HG03095 (cell line): ENCODE measurements at regions not wholly inside any gene's neighbourhood (a gene's known extent, or its start where the extent isn't known, plus 50 kb on each side); places are given as distances from the start of the nearest gene placed in this dataset.

Source experiments
- ATAC-seq: cut with Tn5 transposase; IDR thresholded peaks from one replicate; pipeline ENCODE4 v1.9.1; 2021; ENCODE audit warnings: moderate library complexity; ENCODE audit not compliant: unreplicated experiment

DNA sequence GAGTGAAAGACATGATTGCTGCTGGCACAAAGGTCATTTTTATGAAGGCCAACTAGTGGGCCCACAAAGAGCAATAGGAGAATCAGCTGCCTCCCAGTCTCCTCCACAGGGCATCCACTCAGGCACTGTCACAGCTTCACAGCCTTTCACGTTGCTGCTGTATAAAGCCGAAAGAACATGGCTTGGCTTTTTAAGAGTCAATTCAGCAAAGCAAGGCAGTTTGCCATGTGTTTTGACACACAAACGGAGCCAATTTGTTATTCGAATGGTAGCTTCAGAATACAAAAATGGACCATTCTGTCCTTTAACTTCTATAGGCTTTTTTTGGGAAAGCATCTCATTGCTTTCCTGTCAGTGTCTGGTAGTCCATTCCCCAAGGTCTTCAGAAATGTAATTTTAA is 283.4 kb upstream of the PARD3B start:
- ATAC-seq: no peak

DNA sequence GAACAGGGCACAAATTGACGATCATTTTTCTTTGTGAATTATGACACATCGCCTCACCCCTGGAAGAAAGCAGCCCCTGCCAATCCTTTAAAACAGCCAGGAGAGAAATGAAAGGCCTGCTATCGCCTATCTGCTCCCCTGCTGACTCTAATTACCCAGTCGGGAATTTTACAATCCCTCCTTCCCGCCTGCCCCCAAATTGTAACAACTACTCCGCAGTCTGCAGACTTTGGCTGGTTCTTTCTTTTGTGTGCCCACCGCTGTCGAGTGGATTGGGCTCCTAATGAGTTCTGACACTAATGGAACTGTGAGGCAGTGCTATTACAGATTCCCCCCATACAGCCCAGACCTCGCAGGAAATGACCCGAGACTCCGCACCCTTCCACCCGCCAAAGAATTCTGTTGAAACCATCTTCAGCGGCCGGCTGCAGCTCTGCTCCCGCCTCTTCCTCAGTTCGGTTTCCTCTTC is 281.2 kb upstream of the PARD3B start:
- no peak for ATAC-seq

DNA sequence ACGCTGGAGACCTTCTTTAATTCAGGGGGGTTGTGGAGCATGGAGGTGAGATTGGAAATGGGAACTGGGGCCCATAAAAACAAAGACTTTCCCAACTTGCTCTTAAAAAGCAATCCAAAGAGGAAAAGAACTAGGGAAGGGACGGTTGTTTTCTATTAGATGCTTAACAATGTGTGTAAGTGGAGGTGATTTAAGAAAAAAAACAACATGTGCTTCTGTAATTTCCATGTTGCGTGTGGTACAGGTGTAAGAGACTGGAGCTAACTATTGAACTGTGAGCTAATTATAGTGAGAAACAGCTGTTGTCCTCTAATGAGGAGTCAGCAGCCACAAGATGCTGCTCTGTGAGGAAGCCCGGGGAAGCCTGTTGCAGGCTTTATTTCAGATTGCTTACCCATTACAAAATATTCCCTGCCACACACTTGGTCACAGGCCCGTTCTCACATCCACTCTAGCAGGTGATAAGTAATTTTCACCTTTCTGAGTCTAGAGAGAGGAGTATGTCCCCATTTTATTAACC is 280.6 kb upstream of the PARD3B start:
- ATAC-seq: no peak

DNA sequence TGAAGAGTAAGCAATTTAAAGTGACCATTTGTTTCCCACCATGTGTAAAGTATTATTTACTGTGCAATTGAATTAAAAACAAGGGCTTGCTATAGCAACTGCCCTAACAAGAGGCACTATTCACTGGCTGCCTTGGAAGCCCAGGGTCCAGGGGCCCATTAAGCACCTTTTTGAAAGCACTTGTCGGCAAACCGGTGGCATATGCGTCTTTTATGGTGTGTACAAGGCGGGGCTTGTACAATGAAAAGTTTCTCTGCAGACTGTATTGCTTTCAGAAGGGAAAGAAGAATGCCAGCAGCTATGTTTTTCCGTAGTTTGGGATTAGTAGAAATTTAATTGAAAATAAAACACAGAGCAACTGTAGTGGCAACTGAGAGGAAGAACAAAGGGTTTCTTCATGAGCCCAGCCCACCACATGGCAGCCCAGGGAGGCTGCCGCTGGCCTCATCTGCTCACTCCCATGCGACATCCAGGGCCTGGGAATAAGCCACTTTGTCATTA is 279.5 kb upstream of the PARD3B start:
- no peak for ATAC-seq

DNA sequence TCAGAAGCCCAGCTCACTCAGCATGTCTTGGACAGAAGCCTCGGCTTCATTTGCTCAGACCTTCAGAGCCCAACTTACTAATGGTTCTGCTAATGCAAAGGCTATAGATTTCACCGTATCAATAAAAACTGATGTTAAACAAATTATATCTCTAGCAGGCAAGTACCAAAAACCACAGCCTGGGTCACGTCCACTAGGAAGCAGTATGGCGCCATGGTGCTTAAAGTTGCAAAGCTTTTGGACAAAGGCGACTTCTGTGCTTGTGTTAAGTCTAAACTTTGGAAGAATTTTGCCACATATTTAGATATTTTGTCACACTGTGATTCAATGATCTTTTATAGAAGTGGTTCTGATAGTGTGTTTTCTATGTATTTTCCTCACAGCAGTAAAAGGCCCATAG is 276.8 kb upstream of the PARD3B start:
- no peak for ATAC-seq

DNA sequence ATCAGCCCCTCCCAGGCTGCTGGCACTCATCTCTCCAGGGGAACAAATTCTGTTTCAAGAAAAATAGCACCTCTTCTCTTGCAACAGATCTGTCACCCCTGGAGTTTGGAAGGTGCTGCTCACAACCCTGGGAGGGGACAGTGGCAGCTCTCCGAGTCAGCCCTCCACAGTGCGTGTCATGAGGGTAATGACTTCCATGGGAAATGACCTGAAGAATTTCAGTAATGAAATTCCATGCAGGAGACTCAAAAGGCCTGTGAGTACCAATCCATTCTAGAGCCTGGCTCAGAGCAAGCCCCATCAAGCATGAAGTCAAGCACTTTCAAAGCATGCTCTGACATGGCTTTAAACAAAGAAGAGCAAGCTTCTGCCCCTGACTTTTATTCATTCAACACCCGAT is 276.3 kb upstream of the PARD3B start:
- no peak for ATAC-seq

DNA sequence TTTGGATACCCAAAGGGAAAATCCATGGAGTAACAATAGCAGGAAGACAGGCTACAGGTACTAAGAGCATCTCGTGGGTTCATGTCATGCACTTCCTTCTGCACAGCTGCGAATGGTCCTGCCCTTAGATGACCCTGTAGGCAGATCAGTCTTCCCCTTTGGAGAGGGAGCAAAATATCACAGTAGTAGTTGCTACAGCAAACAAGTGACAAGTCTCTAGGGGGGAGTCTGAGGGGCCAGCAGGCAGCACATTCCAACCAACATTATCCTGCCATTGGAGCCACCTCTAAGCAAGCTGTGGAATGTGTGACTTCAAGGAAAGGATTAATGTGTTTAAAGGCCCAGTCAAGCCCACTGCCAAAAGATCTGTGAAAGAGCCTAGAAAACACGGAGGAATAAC is 273.2 kb upstream of the PARD3B start:
- no peak for ATAC-seq

DNA sequence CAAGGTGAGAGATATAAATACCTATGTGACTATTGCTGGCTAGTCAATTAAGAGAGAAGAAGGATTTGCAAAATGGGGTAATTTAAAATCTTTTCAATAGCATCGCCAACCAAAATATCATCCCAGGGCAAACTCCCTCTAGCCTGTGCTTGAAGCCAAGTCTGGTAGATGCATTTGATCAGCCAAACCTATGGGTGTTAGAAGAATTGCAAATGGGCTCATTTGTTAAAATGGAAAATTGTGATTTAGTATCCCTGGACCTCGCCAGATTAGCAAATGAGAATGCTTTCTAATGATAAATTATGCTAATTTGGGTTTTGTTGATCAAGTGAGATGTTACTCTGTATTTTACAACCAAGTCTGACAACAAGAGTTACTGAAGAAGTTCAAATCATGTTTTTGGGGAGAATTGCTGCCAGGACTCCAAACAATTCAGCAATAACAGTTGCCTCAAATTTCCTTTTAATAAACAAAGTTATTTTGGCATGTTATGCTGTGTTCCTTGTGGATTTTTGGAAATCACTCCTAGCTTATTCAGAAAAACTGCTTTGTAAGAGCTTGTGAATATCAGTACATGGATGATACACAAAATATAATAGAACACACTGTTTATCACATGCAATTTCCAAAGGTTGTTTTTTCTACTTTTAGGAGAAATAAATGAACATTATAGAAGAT is 272.5 kb upstream of the PARD3B start:
- no peak for ATAC-seq

DNA sequence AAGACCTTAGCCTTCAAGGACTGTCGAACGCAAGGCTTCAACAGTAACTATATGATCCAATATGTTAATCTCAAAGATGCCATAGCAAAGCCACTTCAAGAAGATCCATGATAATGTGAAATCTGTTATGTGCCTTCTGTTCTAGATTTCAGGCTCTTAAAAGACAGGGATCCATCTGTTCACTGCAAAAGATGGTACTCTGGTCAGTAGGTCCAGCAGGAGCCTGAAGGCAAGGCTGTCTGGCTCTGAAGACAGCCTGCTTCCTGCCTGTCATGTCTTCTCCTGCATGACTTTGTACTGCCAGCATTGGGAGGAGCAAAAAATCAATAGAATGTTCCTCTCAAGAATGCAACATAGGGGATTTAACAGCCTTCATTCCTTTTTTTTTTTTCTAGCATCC is 270.8 kb upstream of the PARD3B start:
- ATAC-seq: no peak

DNA sequence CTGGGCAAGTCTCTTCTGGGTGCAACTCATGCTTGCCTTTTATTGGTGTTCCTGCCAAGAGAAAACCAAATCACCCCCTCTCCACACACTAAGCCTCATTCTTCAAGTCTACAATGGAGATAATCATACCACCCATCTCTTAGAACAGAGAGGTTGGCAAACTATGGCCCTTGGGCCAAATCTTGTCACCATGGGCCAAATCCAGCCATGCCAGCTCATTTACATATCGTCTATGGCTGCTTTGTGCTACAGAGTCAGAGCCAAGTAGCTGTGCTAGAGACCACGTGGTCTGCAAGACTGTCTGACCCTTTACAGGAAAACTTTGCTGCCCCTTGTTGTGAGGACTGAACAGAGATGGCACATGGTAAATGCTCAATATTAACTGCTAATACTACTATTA is 270.3 kb upstream of the PARD3B start:
- ATAC-seq: no peak

DNA sequence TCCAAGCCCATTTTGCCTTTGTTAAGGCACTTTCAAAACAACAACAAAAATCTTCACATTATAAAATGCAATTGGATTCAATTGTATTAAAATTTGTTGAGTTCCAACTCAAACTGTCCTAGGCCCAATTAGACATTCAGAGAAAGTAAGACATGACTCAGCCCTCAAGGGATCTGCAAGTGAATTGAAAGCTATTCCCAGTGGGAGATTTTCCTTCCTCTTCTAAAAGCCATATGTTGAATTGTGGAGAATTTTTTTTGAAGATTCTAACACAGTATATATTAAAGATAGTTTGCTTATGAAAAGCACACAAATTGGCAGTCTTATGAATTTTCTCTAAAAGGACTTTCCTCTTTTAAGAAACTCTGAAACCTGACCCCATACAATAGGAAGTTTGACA is 268.0 kb upstream of the PARD3B start:
- ATAC-seq: no peak

DNA sequence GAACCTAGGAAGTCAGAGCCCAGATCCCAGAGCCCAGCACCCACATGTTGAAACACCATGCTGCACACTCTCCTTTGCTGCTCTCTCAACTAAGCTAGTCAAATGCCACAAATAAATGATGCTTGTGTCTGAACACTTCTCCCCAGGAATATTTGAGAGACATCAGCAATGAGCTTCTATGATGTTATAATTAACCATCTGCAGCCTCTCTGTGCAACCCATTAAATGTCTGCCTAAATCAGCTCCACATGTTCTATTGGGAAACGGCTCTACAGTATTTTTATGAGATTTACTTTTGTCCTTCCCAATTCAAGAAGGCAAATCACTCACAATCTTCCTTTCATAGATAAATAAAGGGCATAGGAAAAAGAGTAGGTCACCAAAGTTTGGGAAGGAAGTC is 266.8 kb upstream of the PARD3B start:
- ATAC-seq: no peak

DNA sequence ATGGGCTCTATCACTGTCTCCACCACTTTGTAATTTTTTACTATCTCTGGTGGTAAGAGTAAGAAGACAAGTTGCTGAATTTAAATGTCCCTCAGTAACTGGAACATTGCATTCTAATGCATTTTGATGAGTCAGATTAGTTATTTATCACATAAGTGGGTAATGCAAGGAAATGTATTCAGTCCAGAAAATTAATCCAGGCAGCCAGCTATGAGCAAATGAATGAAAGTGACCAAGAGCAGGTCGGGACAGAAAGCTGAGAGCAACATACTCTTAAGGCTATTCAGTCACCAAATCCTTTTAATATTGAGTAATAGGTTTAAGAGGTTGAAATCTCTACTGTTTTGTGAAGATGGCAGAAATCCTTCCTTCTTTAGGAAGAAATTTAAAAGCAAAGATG is 265.5 kb upstream of the PARD3B start:
- ATAC-seq: no peak

DNA sequence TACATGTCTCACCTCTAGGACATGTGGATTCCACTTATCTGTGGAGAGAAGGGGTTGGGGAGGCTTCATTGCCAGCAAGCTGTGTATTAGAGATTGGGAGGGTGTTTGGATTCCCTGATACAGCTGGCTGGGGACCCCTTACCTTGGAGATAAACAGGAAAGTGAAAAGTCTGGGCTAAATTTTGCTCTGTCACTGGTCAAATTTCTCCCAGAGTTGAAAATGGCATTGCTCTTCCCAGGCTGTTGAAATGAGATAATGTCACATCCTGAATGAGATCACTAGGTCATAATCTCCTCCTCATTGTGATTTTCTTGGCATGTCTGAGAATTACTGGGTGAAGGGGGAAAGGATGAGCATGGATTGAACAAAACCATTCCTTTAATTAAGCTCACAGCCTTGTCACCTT is 265.0 kb upstream of the PARD3B start:
- no peak for ATAC-seq

DNA sequence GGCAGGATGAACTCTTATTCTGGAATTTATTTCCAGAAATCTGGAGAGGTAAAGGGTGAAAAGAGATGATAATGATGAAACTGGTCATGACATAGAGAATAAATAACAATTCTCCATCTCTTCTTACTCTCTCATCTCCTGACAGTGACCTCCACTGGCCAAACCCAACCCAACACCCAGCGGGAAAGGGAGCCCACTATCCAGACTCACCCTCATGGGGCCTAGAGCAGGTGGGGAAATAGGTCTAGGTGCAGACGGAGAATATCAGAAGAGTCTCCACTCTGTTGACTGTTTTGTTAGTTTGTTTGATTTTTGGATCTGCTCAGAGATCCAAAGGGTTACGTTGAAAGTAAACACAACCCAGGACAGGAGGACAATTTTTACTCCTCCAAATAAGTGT is 263.2 kb upstream of the PARD3B start:
- ATAC-seq: no peak

DNA sequence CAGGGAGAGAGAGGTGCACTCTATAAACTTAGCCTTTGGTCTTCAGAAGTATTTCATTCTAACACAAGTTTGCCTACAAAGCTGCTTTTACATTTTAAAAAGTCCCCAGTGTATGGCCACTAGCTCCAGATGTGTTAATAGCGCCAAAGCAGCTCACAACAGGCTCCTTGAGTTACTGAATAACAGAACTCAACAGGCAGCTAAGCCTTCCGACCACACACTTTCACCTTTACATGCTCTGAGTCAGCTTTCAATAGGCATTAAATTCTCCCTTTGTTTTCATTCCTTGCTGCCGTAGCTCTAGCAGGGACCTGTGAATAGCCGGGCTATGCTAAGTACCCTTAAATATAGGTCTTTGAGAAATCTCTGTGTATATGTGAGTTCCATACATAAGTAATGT is 262.8 kb upstream of the PARD3B start:
- no peak for ATAC-seq

DNA sequence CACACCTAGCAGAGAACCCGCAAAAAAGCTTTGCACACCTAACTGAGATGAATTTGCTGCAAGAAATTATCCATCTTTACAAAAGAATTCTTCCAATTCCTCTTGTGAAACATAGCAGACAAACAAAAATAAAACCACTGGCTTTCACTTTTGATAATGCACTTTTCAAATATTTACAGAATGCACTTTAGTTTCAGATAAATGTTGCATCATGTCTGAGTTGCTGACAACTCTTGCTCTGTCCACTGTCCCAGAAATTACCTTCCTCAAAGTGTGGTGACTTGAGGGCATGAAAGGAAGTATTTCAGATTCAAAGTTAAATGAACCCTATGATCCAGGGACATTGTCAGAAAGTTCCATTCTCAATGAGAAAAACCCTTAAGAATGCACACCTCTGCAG is 256.2 kb upstream of the PARD3B start:
- ATAC-seq: no peak

DNA sequence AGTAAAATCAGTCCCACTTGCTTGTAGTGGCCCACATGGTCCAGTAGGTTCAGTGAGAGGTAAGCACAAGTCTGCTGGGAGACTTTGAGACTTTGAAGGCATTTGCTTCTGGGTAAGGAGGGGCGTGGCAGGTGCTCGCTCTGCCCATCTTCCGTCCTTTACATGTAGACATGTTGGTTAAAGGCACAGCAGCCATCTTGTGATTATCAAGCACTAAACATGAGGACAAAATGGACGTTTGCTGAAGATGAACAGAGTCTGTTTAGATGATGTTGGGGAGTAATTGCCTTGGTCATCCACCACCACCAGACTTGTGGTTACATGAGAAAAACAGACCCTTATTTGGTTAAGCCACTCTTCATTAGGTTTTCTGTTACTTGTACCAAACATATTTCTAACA is 252.8 kb upstream of the PARD3B start:
- no peak for ATAC-seq

DNA sequence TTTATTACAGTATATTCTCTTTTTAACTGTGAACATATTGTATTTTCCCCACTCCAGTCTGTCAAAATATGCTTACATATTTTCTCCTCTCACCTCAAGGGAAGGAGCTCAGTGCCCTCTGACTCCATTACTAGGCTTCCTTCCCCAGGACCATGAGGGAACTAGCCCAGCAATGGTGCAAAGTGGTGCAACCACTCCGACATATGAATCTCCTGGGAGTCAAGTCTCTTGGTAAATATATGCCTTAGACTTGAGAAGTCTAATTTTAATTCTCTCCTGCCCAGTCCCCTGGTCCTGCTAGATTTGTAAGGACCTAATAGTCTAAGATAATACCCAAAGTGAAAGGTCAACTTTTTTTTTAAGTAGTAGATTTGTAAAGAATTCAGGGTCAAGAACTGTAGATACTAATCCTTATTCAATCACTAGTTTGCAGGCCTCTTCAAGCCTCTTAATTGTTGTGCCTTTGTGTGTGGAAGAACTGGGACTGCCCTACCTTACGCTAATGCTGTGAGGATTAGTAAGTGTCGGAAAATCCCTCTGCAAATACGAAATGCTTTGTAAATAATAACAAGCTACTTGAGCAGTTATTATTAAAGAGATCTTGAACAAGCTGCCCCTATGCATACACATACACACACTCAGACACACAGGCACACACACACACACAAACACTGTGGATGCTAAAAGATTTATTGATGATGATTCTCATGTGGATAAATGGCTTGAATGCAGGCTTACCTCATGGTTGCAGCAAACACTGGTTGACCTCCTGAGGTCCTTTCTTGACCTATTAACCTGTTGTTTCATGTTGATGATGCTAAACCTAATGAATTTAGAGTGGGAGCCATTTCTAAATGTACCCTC is 251.2 kb upstream of the PARD3B start:
- ATAC-seq: no peak

DNA sequence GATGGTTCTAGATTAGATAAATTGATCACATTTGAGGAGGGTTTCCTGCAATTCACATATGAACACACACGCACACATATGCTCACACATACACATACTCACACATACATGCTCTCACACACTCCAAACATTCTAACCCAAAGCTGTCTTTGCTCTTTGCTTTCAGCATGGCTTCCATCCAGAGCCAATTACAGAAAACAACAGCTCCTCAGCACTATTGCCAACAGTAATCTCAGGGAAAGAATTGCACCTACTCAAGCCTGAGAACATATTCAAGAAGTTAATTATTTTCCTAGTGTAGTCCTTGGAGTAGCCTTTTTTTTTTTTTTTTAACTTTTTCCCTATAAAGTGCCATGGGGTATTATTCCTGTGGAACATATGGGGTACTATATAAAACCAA is 246.9 kb upstream of the PARD3B start:
- no peak for ATAC-seq

DNA sequence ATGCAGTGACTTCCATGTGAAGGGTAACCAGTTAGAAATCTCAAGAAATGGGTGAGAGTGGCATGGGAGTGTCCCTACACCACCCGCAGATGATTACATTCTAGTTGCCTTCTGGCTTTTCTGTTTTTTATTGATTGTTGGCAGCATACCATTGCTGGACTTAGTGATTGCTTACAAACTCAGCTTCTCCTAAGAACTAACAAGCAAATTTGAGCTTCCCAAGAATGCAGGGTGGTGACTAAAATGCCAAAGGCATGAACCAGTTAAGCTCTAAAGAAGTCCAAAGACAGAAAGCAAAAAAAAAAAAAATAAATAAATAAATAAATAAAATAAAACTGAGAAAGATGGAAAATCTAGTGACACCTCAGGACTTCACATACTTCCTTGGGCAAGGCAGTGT is 245.5 kb upstream of the PARD3B start:
- no peak for ATAC-seq

DNA sequence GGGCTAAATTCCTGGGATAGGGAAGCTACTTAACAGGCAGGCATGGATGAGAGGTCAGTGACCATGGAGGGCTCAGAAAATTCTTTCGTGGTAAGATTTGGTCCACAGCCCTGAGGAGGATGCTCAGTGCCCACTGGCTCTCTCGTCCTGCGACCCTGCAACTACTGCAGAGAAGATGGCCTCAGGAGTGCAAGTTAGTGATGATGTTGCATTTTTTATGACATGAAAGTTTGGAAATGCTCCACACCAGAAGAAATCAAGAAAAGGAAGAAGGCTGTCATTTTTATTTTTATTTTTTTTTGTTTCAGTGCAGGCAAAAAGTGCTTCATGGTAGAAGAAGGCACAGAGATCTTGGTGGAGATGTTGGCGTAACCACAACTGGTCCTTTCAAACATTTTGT is 238.6 kb upstream of the PARD3B start:
- ATAC-seq: no peak
